Pons (tissue), 1 donor: ENCODE measurements at regions not wholly inside any gene's neighbourhood (a gene's known extent, or its start where the extent isn't known, plus 50 kb on each side); places are given as distances from the start of the nearest gene placed in this dataset.

Experiments
- DNase-seq: peaks from one replicate; pipeline ENCODE4 v3.0.0-alpha.2; 2016; ENCODE audit warnings: low spot score

DNA sequence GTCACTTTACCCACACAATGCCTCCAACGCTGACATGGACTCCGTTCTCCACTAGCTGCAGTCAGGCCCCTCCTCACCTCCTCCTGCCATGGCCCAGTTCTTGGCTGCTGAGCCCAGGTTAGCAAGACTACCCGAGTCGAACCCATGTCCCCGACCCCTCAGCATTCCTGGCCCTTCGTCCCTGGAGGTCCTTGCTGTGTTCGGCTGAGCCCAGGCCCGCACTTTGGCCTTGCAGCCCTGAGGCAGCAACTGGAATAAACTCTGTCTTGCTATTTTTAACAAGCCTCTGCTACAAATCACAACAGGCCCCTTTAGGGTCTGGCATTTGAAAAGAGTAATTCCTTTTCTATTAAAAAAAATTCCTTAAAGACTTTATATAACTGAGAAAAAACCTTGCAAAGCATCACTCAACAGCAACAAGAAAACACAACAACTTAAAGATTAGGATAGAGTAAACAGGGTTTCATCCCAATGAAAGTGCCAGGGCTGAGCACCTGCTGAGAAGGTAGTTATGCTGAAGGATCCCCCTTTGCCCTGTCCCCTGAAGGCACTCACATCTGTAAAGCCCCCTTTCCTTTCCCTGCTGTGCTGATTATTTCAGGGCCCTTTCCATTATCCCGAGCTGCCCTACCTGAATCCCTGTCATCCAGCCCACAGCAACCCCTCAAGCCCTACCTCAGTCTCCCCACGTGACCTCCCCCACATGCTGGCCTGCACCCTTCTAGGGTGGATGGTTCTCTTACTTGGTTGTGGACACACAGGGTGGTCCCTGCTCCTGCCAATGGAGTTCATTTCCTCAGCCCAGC, 120.0 kb upstream of the SNTG2 start:
- no peak for DNase-seq

DNA sequence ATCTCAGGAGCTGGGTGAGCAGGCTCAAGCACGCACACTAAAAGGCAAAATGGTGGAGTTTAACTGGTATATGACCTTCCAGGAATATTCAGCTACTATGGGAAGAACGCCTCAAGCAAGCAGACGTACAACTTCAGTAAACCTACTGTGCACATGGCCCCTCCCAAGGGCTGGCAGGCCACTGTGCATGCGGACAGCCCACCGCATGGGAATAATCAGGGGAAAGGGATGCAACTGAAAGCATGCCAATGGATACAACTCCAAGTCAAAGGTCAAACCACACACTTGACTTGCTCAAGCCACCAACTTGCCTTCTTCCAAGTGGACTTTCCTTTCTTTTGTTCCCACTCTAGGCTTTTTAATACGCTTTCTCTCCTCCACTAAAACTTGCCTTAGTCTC, 121.6 kb upstream of the SNTG2 start:
- no peak for DNase-seq

DNA sequence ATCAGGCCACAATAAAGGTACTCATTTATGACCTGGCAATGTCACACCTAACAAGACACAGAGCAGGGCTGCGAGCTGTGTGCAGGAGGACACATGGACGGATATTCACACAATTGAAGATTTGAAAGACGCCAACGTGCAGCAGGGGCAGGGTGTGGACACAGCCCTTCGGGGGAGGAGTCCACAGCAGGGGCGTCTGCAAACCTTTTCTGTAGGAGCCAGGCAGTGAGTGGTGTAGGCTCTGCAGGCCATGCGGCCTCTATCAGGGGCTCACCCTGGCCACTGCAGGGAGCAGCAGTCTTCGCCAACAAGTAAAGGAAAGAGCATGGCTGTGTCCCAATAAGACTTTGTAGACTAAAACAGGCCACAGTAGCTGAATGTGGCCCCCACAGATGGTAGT, 125.7 kb upstream of the SNTG2 start:
- DNase-seq: no peak

- no peak for DNase-seq
Measured at GRCh38 chr2:824524-824923, 126.1 kb upstream of the SNTG2 start.

GRCh38 chr2:821546-821945, 129.1 kb upstream of the SNTG2 start:
- DNase-seq: no peak

- DNase-seq: no peak
Measured at GRCh38 chr2:819601-820000, 131.0 kb upstream of the SNTG2 start.

DNA sequence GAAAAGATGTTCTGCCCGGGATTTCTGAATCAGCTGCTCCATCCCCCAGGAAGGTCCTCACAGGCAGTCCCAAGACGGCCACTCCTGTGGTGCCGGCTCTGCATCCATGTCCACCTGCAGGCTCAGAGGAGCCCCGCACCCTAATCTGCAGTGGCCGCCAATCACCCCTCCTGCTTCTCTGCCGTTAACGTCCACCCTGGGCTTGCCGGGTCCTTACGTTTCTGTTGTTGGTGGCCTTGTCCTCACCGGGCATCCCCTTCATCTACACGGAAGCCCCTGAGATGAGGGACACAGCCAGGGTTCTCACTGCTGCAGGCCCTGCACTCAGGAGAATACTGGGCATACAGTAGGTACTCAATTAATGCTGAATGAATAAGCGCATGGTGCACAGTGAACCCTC, 131.5 kb upstream of the SNTG2 start:
- DNase-seq: no peak

GRCh38 chr2:817336-818015, 133.2 kb upstream of the SNTG2 start:
- DNase-seq: no peak

DNA sequence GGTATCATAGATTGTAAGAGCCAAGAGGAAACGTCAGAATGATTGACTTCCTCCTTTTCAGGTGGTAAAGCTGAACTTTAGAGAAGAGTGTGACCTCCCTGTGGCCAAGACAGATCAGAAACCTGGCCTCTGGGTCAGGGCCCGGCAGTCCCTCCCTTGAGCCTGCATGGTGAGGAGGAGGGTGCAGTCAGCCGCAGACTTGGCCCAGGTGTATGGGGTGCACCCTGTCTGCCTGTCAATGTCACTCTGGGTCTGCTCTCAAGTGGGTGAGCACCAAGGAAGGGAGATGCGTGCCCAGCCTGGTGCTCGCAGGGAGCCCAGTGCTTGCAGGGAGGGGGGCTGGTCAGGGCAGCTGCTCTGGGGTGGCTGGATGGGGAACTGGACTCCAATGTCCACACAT, 134.4 kb upstream of the SNTG2 start:
- no peak for DNase-seq

GRCh38 chr2:810397-810796, 133.2 kb upstream of the TMEM18 start:
- DNase-seq: no peak

- DNase-seq: no peak
Measured at GRCh38 chr2:807300-807699, 130.1 kb upstream of the TMEM18 start.

DNA sequence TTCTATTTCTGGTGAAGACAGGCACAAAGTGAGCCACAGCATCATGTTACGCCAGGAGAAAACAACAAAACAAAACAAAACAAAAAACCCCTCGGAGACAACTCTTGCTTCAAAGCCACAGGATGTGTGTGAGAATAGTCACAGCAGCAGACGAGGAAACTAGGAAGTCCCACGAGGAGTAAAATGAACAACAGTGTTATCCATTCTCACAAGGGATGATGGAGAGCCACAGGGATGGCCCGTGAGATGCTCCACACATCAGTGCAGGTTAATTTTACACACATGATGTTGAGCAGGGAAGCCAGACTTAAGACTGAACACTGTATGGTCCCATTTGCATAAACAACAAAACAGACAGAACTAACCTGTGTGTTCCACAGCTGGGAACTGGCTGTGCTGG, 128.5 kb upstream of the TMEM18 start:
- DNase-seq: no peak

DNA sequence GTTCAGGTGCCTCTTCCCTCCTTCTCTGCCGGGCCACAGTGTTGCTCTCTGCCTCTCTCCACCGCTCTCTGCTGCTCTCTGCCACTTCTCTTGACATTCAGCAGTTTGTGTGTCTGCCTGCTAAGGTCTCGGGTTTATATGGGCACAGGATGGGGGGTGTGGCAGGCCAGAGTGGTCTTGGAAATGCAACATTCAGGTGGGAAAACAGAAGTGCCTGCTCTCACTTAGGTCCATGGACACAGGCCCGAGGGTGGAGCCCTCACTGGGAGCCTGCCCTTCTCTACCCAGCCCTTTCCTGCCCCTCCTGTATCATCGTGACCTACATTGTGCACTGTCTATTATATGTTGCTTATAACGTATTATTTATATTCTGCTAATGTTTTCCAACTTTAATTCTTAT, 120.8 kb upstream of the TMEM18 start:
- DNase-seq: no peak

GRCh38 chr2:797556-797955, 120.3 kb upstream of the TMEM18 start:
- no peak for DNase-seq

GRCh38 chr2:796141-796985, 119.2 kb upstream of the TMEM18 start:
- no peak for DNase-seq

DNA sequence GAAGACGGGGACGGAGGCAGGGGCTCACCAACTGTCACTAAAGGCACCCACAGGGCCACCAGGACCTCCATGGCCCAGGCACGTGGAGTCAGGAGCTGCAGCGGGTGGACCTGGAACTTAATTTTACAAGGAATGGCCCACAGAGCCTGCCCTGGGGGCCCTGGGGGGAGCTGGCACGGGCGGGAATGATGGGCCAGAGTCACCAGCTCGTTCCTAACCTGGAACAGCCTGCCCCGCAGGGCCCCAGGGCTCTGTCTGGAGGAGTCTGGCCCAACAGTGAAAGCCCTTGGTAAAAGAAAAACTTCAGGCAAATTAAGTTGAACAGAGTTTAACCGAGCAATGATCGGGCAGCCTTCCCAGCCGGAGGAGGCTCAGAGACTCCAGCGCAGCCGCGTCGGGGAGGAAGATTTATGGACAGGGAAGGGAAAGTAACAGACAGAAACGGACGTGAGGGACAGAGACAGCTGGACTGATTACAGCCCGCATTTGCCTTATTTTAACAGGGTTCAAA, 118.4 kb upstream of the TMEM18 start:
- no peak for DNase-seq

- DNase-seq: peak; percentile 17
Measured at GRCh38 chr2:794554-795241, 117.5 kb upstream of the TMEM18 start.

DNA sequence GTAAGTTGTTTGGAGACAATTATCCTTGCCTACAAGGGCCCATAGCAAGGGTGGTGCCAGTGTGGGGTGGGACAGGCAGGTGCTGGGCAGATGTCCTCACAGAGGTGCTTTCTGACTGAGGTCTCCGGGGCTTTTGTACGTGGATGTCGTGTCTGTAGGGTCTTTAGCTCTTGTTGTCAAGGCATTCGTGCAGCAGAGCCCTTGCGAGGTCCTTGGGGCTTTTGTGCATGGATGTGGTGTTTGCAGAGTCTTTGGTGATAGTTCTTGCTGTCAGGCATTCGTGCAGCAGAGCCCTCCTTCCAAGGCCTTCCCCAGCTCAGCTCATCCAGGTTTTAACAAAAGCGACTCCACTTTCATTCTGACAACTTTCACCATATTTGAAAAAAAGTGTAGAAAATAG, 116.0 kb upstream of the TMEM18 start:
- DNase-seq: no peak

GRCh38 chr2:792687-793086, 115.5 kb upstream of the TMEM18 start:
- no peak for DNase-seq

GRCh38 chr2:790634-791245, 113.5 kb upstream of the TMEM18 start:
- DNase-seq: no peak

DNA sequence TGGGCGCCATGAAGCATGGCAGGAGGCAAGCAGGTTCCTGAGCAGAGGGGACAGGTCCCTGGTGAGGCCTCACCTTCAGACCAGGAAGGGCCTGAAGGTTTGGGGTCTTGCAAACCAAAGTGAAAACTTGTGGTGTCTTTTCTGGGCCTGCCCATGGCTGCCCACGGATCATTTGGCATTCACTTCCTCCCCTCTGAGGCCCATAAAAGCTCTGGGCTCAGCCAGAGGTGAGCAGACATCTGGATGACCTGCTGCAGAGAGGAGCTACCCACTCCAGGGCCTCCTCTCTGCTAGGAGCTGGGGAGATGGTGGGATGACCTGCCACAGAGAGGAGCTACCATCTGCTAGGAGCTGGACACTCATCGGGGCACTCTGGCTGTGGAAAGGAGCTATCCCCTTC, 112.9 kb upstream of the TMEM18 start:
- no peak for DNase-seq

- no peak for DNase-seq
Measured at GRCh38 chr2:789529-789928, 112.3 kb upstream of the TMEM18 start.
